ENCODE measurements at regions not wholly inside any gene's neighbourhood (a gene's known extent, or its start where the extent isn't known, plus 50 kb on each side); places are given as distances from the start of the nearest gene placed in this dataset.

- DNase-seq (ENCODE audit: low read depth) = no peak
Measured at GRCh38 chr11:116148645-116149044, 624.1 kb downstream of the BUD13 start.

DNA sequence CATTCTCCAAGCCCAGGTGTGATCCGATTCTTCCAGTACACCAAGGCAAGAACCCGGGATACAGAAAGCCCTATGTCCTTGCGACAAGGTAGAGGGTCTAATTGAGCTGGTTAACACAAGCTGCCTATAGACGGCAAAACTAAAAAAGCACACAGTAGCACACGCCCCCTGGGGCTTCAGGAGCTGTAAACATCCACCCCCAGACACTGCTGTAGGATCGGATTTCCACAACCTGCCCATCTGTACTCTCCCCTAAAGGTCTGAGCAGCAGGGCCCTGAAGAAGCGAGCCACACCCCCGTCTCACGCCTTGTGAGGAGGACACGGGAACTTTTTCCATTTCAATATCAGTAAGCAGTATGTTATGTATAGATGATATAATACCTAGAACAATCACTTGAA, 624.7 kb downstream of the BUD13 start:
- no peak for DNase-seq (ENCODE audit: low read depth)

DNA sequence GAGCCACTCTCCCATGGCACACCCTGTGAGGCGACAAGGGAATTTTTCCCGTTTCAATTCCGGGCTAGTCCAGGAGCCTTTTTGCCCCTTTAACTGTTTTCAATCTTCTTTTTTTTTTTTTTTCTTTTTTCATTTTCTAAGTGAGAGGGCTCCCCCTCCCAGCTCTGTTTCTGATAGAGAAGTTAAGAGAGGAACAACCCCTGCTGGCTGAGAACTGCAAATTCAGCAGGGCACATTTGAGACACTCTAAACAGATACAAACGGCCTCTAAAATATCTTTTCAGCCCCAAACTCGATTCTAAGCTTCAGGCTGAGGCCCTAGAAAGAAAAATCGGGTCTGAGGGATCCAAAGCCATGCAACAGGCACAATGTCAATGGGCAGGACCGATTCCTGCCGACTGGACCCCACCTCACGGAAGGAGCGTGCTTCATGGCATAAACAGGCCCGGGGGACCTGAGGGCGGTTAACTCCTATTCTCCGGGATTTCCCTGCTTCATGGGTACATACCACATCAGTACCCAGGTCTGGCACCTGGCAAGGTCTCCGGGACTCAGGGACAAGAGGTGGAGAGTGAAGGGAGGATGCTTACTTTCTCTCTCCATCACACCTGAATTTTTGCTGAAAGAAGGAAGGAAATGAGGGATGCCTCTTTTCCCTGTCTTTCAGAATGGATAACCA, 627.5 kb downstream of the BUD13 start:
- no peak for DNase-seq (ENCODE audit: low read depth)

- no peak for DNase-seq (ENCODE audit: low read depth)
Measured at GRCh38 chr11:116144387-116144958, 628.3 kb downstream of the BUD13 start.

GRCh38 chr11:116138280-116138679, 634.1 kb upstream of the CADM1 start:
- DNase-seq (ENCODE audit: low read depth) = no peak

DNA sequence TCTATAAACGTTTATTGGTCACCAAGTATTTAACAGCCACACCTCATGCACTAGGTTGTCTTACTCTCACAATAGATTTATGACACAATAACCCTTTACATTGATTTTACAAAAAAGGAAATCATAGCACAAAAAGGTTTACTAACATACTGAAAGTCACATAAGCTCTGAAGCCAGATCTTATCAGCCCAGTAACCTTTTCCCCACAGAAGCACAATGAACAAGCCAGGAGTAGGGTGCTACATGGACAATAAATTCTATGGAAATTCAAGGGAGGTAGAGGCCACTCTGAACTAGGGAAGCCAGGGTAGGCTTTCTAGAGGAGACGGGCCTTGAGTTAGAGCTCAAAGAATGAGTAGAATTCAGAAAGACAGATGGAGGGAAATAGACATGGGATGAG, 633.5 kb upstream of the CADM1 start:
- no peak for DNase-seq (ENCODE audit: low read depth)

DNA sequence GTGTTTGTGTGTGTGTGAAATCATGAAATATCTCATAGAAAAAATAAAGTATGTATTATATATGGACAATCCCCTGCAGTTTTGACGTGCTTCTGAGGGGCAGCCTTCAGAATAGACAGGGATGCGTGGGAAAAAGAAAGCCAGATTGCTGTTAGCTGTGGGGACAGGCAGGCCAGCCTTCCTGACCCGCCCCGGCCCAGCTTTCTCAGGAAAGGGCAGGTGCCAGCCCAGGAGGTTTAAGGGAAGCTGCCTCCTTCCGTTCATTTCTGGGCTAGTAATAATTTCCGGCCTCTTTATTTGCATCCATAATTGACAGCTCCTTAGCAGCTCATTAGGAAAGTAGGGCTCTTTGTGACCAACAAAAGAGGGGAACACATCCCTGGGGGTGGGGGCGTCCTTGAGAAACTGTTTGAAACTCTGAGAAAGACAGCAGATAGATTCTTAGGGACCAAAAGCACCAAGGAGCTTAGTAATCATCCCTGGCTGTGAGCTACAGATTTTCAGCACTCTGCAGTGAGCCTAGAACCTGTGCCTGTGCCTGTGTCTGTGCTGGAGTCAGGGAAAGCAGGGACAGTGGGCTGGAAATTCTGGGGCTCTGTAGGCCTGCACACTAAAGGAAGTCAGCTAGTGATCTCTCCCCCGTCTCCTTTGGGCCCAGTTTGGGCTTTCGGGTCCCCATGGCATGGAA, 632.9 kb upstream of the CADM1 start:
- no peak for DNase-seq (ENCODE audit: low read depth)

DNA sequence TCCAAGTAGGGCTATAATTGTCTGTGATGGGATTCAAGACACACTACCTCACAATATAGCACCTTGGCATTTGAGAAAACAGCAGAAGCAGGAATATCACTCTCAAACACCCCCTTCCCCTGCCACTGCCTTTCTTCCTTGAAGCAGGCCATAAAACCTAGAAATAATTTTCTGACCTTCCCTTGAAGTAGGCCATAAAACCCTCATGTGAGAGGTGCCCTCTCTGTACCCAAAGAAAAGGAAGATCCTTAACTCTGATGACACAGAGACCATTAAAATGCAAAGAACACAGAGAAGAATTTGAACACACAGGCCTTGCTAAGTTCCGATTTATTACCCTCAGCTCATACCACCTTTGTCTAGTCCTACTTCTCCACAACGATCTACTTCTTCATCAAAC, 631.7 kb upstream of the CADM1 start:
- DNase-seq (ENCODE audit: low read depth) = no peak

DNA sequence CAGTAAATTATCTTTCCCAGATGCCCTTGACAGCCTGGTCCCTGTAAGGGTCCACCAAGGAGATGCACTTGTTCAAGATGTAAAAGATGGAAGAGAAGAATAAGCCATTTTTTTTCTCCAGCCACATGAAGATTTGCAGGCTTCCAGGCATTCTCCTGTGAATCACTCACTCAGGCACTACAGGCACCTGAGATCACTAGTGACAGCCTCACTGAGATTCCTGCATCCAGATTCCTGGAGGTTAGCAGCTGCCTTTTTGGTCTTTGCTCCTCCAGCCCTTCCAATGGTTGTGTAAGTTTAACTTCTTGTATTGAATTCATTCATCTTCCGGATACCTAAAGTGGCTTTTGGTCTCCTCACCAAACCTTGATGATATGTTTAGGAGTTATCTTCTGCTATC, 630.2 kb upstream of the CADM1 start:
- DNase-seq (ENCODE audit: low read depth) = no peak

- no peak for DNase-seq (ENCODE audit: low read depth)
Measured at GRCh38 chr11:116132273-116132978, 628.2 kb upstream of the CADM1 start.

- DNase-seq (ENCODE audit: low read depth) = no peak
Measured at GRCh38 chr11:116130122-116130521, 625.9 kb upstream of the CADM1 start.

DNA sequence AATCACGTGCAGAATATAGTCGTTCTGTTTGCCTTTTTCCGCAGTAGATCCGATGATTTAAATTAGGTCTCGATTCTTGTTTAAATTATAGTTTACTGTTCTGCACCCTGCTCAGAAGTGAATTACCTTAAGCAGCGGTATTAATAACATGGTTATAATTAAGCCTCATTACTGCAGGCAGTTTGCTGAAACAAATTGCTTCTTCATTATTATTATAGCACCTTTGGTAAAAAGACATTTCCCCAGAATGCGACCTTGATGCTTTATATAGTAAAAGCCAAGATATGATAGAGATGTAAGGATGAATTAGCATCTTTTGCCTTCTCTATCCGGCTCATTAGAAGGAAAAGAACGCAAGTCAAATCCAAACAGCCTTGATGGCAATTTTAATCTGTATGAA, 625.2 kb upstream of the CADM1 start:
- DNase-seq (ENCODE audit: low read depth) = no peak

DNA sequence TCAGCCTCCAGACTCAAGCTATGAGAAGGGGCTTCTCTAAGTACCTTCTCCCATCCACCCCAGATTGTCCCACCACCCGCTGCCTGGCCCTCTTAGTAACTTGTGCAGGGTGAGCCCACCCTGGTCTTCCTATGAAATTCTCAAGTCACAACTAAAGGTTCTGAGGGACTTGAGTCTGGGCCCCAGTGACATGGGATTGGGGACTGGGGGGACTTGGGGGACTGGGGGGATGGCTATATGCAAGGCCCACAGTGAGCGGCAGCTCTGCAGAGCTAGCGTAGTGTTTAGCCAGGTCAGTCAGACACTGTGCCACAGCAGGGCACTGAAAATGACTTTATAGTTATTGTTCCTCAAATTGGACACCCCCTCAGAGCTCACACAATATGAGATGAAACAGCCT, 622.3 kb upstream of the CADM1 start:
- no peak for DNase-seq (ENCODE audit: low read depth)

GRCh38 chr11:116124922-116125714, 620.9 kb upstream of the CADM1 start:
- DNase-seq (ENCODE audit: low read depth) = no peak

DNA sequence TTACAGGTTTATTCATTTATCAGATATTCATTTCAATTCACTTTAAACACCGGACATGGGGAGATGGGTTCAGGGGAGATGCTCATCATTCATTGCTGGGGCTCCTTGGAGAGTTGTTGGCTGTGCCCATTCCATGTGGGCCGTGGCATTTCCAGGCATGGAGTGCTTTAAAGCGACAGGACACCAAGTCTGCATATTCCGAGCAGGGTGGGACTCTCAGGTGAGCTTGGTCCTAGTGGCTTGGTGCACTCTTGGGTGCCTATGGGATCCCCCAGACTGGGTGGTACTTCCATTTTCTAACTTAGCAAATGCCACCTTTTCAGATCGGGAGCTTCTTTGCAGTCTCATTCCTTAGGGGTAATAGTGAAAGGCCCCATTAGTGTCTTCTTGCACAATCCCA, 619.5 kb upstream of the CADM1 start:
- DNase-seq (ENCODE audit: low read depth) = no peak

- no peak for DNase-seq (ENCODE audit: low read depth)
Measured at GRCh38 chr11:116122697-116123472, 618.7 kb upstream of the CADM1 start.

DNA sequence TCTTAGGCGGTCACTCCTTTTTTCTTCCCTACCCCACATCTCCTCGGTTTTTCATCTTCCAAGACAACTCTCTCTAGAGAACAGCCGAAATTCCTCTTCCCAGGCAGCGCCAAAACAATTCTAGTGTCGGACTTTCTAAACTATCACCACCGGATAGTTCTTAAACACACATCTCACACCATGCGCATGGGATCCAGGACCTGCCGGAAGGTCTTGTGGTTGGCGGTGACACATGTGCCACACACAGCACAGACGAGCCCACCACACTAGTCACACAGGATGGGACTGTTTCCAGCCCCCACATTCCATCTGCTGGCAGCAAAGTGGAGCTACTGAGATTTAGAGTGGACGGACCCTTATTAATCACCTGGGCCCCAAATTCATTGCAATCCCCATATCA, 614.9 kb upstream of the CADM1 start:
- DNase-seq (ENCODE audit: low read depth) = no peak

DNA sequence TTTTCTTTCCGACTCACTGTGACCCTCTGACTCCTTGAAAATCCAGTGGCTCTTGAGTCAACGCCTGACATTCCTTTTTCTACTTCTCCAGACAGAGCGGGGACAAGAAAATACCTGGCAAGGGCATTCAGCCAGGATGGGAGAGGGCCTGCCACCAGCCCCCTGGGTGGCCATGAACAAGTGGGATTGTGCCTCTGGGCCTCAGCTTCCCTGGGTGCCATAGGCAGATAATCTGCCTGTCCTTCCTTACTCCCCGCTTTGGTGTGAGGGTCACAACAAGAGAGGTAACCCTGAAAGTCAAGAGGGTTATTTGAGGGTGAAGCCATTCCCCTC, 613.9 kb upstream of the CADM1 start:
- no peak for DNase-seq (ENCODE audit: low read depth)

DNA sequence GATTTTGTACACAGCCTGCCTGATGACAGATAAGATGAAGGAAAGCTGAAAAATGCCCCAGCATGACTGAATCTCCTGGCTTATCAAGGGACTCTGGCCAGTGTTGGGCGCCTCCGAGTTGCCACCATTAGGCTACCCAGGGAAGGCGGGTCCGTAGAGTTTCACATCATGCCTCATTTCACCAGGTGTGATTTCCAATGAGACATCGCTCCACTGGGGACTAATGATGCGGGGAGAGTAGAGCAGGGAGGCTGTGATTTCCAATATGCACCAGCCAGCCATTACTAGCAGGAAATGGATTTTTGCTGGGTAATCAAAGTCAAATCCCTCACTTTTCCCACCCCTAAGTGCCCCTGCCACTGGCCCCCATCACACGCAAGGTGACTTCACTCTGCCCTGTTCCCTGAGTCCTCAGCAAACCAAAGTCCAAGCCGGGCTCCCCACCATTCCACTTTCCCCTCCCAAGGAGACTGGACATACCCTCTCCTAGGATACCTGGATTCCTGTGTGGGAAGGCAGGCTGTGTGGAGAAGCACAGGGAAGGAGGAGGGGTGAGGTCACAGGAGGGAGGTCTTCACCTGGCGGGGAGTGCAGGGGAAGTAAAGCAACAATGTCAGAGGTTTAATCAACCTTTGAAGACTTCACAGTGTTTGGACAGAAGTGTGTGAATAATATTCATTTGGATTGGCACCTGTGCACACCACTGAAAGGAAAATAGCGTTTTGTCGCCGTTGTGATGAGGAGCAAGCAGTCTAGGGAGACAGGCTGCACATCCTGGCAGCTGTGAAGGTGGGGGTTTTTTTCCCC, 613.3 kb upstream of the CADM1 start:
- DNase-seq (ENCODE audit: low read depth) = no peak

DNA sequence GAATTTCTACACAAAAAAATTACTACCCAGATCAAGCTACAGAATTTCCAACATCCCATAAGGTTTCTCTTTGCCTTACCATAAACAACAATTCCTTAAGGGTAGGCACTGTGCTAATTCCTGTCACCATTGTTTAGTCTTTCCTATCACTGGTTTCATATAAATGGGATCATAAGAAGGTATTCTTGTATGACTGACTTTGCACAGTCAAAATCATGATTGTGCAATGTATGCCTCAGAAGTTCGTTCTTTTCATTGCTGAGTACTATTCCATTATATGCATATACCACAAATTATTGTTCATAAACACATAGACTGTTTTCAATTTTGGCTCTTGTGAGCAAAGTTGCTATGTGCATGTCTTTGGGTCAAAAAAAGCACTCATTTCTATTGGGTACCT, 611.6 kb upstream of the CADM1 start:
- DNase-seq (ENCODE audit: low read depth) = no peak

- no peak for DNase-seq (ENCODE audit: low read depth)
Measured at GRCh38 chr11:116114198-116114651, 610.0 kb upstream of the CADM1 start.

Data from iris pigment epithelial cell (primary cell).